ENCODE measurements at regions not wholly inside any gene's neighbourhood (a gene's known extent, or its start where the extent isn't known, plus 50 kb on each side); places are given as distances from the start of the nearest gene placed in this dataset.

- no peak for DNase-seq (ENCODE audit: low read depth in 2 of 2)
Measured at GRCh38 chr20:60240415-60240814, 282.2 kb downstream of the CDH26 start.

DNA sequence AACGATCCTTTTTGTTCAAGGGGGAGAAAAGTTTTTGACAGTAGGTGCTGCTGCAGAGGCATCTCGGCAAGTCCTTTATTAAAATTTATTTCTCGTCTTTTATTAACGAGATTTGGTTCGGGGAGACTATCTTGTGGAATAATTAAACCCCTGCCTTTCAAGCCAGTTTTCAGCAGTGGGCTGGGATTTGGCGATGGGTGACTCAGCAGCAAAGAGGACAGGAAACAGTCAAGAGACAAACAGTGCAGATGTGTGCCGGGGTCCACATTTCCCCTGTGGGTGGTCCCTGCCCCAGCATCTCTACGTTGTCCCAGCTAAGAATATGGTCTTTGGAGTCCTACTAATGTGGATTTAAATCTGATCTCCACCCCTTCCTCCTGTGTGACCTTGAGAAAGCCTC is 282.8 kb downstream of the CDH26 start:
- no peak for DNase-seq (ENCODE audit: low read depth in 2 of 2)

GRCh38 chr20:60242836-60243505 is 284.7 kb downstream of the CDH26 start:
- DNase-seq (ENCODE audit: low read depth in 2 of 2): no peak

- no peak for DNase-seq (ENCODE audit: low read depth in 2 of 2)
Measured at GRCh38 chr20:60244373-60245146, 286.3 kb downstream of the CDH26 start.

DNA sequence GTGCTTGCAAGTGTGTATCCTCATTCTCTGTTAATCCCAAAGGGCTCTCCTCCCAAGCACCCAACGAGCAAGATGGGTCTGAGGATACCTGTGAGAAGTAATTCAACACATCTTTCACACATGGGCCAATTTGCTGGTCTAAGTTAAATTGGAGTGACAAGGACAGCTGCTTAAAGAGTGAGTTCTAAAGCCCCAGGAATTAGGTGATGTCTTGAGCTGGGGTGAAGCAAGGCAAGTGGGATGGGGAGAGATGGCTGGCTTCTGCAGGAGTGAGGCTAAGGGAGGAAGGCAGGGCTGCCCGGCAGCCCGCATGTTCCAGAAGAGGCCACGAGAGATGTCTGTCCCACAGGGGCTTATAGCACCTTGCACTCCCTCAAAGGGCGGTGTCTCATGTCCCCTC is 288.5 kb downstream of the CDH26 start:
- no peak for DNase-seq (ENCODE audit: low read depth in 2 of 2)

DNA sequence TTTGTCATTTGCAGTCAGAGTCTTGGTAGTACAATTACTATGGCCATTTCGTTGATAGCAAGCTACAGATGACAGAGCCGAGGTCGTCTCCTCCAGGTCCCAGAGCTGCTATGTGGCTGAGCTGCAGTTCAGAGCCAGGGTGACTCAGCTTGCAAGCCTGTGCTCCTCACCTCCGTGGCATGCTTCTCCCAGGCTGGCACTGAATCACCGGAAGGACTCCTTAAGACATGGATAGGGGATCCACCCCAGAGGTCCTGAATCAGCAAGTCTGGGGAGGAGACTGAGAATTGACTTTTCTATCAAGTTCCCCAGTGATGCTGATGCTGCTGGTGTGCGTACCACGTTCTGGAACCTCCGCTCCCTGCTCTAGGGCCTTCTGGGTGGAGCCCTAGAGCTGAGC is 291.2 kb downstream of the CDH26 start:
- peak in 1 of 2 donors; percentile 25 for DNase-seq (ENCODE audit: low read depth in 2 of 2)

DNA sequence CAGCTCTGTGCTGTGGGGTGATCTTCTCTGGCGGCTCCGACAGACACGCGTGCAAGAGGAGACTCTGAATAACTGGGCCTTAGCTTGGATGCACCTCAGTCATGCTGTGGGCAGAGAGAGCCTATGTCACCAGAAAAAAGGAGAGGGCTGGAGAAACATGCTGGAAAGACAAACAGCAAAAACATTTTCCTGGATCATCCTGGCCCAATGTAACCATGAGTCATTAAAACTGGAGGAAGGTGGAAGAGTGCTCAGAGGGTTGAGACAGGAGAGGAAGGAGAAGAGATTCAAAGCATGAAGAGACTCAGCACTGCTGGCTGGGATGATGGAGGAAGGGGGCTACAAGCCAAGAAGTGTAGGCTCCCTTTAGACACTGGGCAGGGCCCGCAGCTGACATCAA is 292.0 kb downstream of the CDH26 start:
- DNase-seq (ENCODE audit: low read depth in 2 of 2): no peak

GRCh38 chr20:60252866-60253265 is 294.6 kb downstream of the CDH26 start:
- no peak for DNase-seq (ENCODE audit: low read depth in 2 of 2)

- no peak for DNase-seq (ENCODE audit: low read depth in 2 of 2)
Measured at GRCh38 chr20:60253471-60253870, 295.2 kb downstream of the CDH26 start.

GRCh38 chr20:60254901-60255411 is 296.7 kb downstream of the CDH26 start:
- no peak for DNase-seq (ENCODE audit: low read depth in 2 of 2)

GRCh38 chr20:60255415-60255814 is 297.2 kb downstream of the CDH26 start:
- no peak for DNase-seq (ENCODE audit: low read depth in 2 of 2)

GRCh38 chr20:60255866-60256265 is 297.6 kb downstream of the CDH26 start:
- DNase-seq (ENCODE audit: low read depth in 2 of 2): no peak

GRCh38 chr20:60256811-60257210 is 298.6 kb downstream of the CDH26 start:
- no peak for DNase-seq (ENCODE audit: low read depth in 2 of 2)

- no peak for DNase-seq (ENCODE audit: low read depth in 2 of 2)
Measured at GRCh38 chr20:60257671-60258070, 299.4 kb downstream of the CDH26 start.

GRCh38 chr20:60258255-60258863 is 300.1 kb downstream of the CDH26 start:
- no peak for DNase-seq (ENCODE audit: low read depth in 2 of 2)

DNA sequence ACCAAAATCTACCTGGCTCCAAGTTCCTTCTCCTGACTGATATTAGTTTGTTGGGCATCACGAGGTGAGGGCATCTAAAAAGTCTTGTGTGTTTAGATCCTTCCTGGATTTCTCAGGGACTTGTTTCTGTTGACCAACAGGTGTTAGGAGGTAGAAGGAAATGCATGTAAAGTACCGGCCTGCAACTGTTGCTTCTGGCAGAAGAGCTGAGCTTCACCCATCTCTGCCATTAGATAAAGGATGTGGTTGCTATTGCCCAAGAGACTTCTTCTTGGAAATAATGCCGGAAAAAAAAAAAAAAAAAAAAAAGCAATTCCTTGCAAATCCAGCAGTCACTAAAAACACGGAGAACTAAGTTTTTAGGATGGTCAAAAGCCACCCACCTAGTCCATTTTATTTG is 303.1 kb downstream of the CDH26 start:
- DNase-seq (ENCODE audit: low read depth in 2 of 2): no peak

DNA sequence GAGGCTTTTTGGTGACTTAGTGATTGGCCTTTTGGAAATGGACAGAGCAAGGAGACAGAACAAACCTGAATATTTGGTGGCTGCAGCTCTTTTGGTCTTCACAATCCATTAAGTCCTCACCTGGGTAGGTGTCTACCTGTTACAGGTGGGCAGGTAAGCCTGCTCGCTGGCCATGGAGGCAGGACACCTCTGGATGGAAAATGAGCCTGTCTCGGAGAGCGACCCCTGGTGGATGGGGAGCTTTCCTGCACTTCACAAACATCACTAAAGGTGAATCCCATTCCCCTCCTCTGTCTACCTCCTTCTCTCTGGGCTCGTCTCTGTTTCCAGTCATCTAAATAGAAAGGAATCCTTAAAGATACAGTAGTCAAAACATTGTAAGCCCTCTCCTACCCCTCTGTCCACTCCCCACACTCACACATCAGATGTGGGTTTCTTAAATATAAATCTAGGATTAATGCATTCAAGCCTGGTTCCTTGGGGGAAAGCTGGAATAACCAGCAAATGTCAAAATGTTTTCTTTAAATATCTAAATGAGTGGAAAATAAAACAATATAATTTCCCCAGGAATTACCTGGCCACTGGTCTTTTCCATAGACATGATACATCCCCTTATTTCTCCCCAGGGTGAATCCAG is 304.9 kb downstream of the CDH26 start:
- no peak for DNase-seq (ENCODE audit: low read depth in 2 of 2)

GRCh38 chr20:60263725-60264709 is 305.8 kb downstream of the CDH26 start:
- no peak for DNase-seq (ENCODE audit: low read depth in 2 of 2)

GRCh38 chr20:60266177-60266823 is 308.1 kb downstream of the CDH26 start:
- DNase-seq (ENCODE audit: low read depth in 2 of 2): no peak

DNA sequence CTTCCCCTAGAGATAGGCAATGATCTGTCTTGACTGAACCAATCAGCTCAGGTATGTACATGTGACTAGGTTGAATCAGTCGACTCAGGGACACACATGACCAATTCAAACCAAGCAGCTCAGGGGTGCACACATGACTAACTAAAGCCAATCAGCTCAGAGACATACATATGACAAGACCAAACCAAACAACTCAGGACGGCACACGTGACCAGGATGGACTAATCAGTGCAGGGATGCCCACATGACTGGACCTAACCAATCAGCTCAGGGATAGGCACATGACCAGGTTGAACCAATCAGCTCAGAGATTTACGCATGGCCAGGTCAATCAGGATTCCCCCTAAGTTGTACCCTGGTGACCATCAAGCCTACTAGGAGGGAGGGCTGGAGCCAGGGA is 310.3 kb downstream of the CDH26 start:
- no peak for DNase-seq (ENCODE audit: low read depth in 2 of 2)
